Keratinocyte (primary cell): ENCODE measurements at regions not wholly inside any gene's neighbourhood (a gene's known extent, or its start where the extent isn't known, plus 50 kb on each side); places are given as distances from the start of the nearest gene placed in this dataset.

Experiments used
- DNase-seq: peaks from one replicate; pipeline ENCODE4 v3.0.0-alpha.2; 2011; ENCODE audit warnings: low read depth, missing footprints, low spot score
- FAIRE-seq: peaks from 2 replicates; lab custom pipeline; 2011; peaks lifted over from hg19 to GRCh38; lab: Jason Lieb, UNC
- H2AFZ ChIP-seq: 2 replicates; pipeline ENCODE4 v1.6.0; 2012; ENCODE audit warnings: low read length, control low read depth, inconsistent platforms; ENCODE audit not compliant: control insufficient read depth
- H3K27ac ChIP-seq: 2 replicates; pipeline ENCODE4 v1.5.1; 2011; ENCODE audit warnings: low read length; ENCODE audit not compliant: control insufficient read depth, insufficient read depth
- H3K27me3 ChIP-seq: 3 replicates; pipeline ENCODE4 v1.6.0; 2011; ENCODE audit warnings: low read length; ENCODE audit not compliant: control insufficient read depth, insufficient read depth; ENCODE audit errors: extremely low read depth
- H3K36me3 ChIP-seq, 2 experiments: 2 replicates in 1 of 2; 3 replicates in 1 of 2; pipeline ENCODE4 v1.5.1; 2011; ENCODE audit warnings: low read length in 2 of 2, mild to moderate bottlenecking in 1 of 2; ENCODE audit not compliant: control insufficient read depth in 2 of 2, insufficient read depth in 2 of 2; ENCODE audit errors: extremely low read depth in 1 of 2
- H3K4me1 ChIP-seq: 3 replicates; pipeline ENCODE4 v1.5.1; 2011; ENCODE audit warnings: low read length; ENCODE audit not compliant: control insufficient read depth, insufficient read depth; ENCODE audit errors: extremely low read depth
- H3K4me2 ChIP-seq: 3 replicates; pipeline ENCODE4 v1.6.0; 2011; ENCODE audit warnings: low read depth, low read length; ENCODE audit not compliant: control insufficient read depth, insufficient read depth; ENCODE audit errors: extremely low read depth
- H3K4me3 ChIP-seq, 3 experiments: fragments of 200-600 bp in 1 of 3; sonication (generic) in 1 of 3; 2 replicates in 2 of 3; 3 replicates in 1 of 3; pipeline ENCODE4 v1.5.1; 2011 to 2016; ENCODE audit warnings: low read length in 3 of 3, mild to moderate bottlenecking in 3 of 3, control low read depth in 2 of 3, inconsistent platforms in 1 of 3, low read depth in 1 of 3, mixed read lengths in 1 of 3, mixed run types in 1 of 3, moderate library complexity in 1 of 3; ENCODE audit not compliant: control insufficient read depth in 2 of 3, insufficient read depth in 2 of 3; ENCODE audit errors: extremely low read depth in 1 of 3
- H3K79me2 ChIP-seq: 2 replicates; pipeline ENCODE4 v1.6.0; 2012; ENCODE audit warnings: low read length; ENCODE audit not compliant: control insufficient read depth, insufficient read depth
- H3K9ac ChIP-seq: 3 replicates; pipeline ENCODE4 v1.6.0; 2011; ENCODE audit warnings: low read length; ENCODE audit not compliant: control insufficient read depth, insufficient read depth; ENCODE audit errors: extremely low read depth
- H3K9me1 ChIP-seq: 3 replicates; pipeline ENCODE4 v1.6.0; 2011; ENCODE audit warnings: low read length; ENCODE audit not compliant: control insufficient read depth, insufficient read depth; ENCODE audit errors: extremely low read depth
- H3K9me3 ChIP-seq: 2 replicates; pipeline ENCODE4 v1.5.1; 2012; ENCODE audit warnings: low read depth, low read length; ENCODE audit not compliant: control insufficient read depth
- H4K20me1 ChIP-seq: 3 replicates; pipeline ENCODE4 v1.6.0; 2011; ENCODE audit warnings: low read length; ENCODE audit not compliant: control insufficient read depth, insufficient read depth; ENCODE audit errors: extremely low read depth
- CTCF ChIP-seq, 3 experiments: IDR thresholded peaks in 1 of 3; conservative IDR thresholded peaks in 1 of 3; optimal IDR thresholded peaks in 1 of 3; 2 replicates in 2 of 3; 3 replicates in 1 of 3; pipeline versions ENCODE3 to v1.5.1; 2011; ENCODE audit warnings: low read length in 3 of 3, mild to moderate bottlenecking in 3 of 3, moderate library complexity in 2 of 3, control low read depth in 1 of 3, inconsistent platforms in 1 of 3; ENCODE audit not compliant: insufficient read depth in 2 of 3; ENCODE audit errors: extremely low read depth in 1 of 3
- EZH2 ChIP-seq: IDR thresholded peaks from one replicate; pipeline ENCODE4 v1.6.1; 2012; ENCODE audit warnings: inconsistent platforms, mild to moderate bottlenecking, low read length, moderate library complexity
- dilution Hi-C: fragments of 300-500 bp; cut with MboI; formaldehyde crosslinking; loops from one replicate; pipeline ENCODE4 v1.7.0; 2020; ENCODE audit warnings: low sequenced_read_pairs; ENCODE audit not compliant: extremely low pct_ligation_motif_present

- H3K4me1 ChIP-seq = no peaks in the 10 kb centered on the region
- dilution Hi-C loops = no loop called here
- DNase-seq = no peak
- TF ChIP-seq EZH2 = no peak
- TF ChIP-seq CTCF (optimal IDR thresholded peaks at IDR 0.05 in 1 of 3, IDR thresholded peaks at IDR 0.05 in 1 of 3, conservative IDR thresholded peaks at IDR 0.05 in 1 of 3; ENCODE audit: extremely low read depth in 1 of 3, insufficient read depth in 2 of 3, low read length in 3 of 3) = no peak
- H3K9me3 ChIP-seq = peaks cover 1% of the 10 kb centered on the region
- H3K36me3 ChIP-seq = no peaks in the 10 kb centered on the region
- H3K9ac ChIP-seq = no peak overlapping the region
- H3K9me1 ChIP-seq = no peaks in the 10 kb centered on the region
- no peaks in the 10 kb centered on the region for H4K20me1 ChIP-seq
- H3K4me3 ChIP-seq = no peak overlapping the region
- no peak overlapping the region for H3K27ac ChIP-seq
- H2AFZ ChIP-seq = no peak overlapping the region
- no peaks in the 10 kb centered on the region for H3K79me2 ChIP-seq
- H3K27me3 ChIP-seq = no peaks in the 10 kb centered on the region
- no peak for FAIRE-seq
- H3K4me2 ChIP-seq = no peak overlapping the region
These were observed 339.5 kb upstream of the MKI67 start for GRCh38 chr10:128465697-128466096.

GRCh38 chr10:128466831-128467371 is 340.7 kb upstream of the MKI67 start:
- no peak overlapping the region for H3K9ac ChIP-seq
- H3K36me3 ChIP-seq = no peaks in the 10 kb centered on the region
- H3K9me3 ChIP-seq = peaks cover 3% of the 10 kb centered on the region
- H3K9me1 ChIP-seq = no peaks in the 10 kb centered on the region
- FAIRE-seq (no peak), DNase-seq (no peak)
- dilution Hi-C loops = no loop called here
- H3K79me2 ChIP-seq = no peaks in the 10 kb centered on the region
- no peak overlapping the region for H3K4me2 ChIP-seq
- H3K4me1 ChIP-seq = no peaks in the 10 kb centered on the region
- no peak overlapping the region for H3K4me3 ChIP-seq
- TF ChIP-seq CTCF (optimal IDR thresholded peaks at IDR 0.05 in 1 of 3, IDR thresholded peaks at IDR 0.05 in 1 of 3, conservative IDR thresholded peaks at IDR 0.05 in 1 of 3; ENCODE audit: extremely low read depth in 1 of 3, insufficient read depth in 2 of 3, low read length in 3 of 3) (no peak), EZH2 (no peak)
- H3K27ac ChIP-seq = no peak overlapping the region
- no peaks in the 10 kb centered on the region for H4K20me1 ChIP-seq
- H3K27me3 ChIP-seq = no peaks in the 10 kb centered on the region
- no peak overlapping the region for H2AFZ ChIP-seq
